ENCODE measurements at regions not wholly inside any gene's neighbourhood (a gene's known extent, or its start where the extent isn't known, plus 50 kb on each side); places are given as distances from the start of the nearest gene placed in this dataset.

DNA sequence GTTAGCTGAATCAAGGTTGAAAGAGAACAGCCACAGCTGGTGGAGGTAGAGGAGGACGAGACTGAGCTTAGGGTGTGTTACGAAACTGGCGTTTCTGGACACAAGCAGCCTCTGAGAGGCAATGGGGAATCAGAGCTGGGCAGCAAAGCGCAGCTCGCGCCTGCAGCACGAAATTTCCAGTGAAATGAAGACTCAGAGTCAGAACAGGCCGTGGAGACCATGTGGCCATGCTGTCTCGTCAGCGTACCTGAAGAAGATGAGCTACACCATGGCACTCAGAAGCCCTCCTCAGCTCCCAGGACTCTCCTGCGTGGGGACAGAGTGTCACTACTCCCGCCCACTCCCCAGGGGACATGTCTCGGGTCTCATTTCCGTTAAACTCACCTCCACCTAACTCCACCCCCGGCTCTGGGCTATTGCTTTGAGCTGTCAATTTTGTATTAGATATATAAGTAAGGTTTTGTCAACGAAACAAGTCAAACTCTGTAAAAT is 256.9 kb downstream of the ERMARD start:
- TF ChIP-seq POLR2AphosphoS5 (IDR thresholded peaks at IDR 0.05), result no peak
- TF ChIP-seq, protein P1, sequence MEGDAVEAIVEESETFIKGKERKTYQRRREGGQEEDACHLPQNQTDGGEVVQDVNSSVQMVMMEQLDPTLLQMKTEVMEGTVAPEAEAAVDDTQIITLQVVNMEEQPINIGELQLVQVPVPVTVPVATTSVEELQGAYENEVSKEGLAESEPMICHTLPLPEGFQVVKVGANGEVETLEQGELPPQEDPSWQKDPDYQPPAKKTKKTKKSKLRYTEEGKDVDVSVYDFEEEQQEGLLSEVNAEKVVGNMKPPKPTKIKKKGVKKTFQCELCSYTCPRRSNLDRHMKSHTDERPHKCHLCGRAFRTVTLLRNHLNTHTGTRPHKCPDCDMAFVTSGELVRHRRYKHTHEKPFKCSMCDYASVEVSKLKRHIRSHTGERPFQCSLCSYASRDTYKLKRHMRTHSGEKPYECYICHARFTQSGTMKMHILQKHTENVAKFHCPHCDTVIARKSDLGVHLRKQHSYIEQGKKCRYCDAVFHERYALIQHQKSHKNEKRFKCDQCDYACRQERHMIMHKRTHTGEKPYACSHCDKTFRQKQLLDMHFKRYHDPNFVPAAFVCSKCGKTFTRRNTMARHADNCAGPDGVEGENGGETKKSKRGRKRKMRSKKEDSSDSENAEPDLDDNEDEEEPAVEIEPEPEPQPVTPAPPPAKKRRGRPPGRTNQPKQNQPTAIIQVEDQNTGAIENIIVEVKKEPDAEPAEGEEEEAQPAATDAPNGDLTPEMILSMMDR (IDR thresholded peaks at IDR 0.05), result no peak

Data from gastroesophageal sphincter (tissue), 3 donors.